DOHH2 (cell line): ENCODE measurements at regions not wholly inside any gene's neighbourhood (a gene's known extent, or its start where the extent isn't known, plus 50 kb on each side); places are given as distances from the start of the nearest gene placed in this dataset.

ENCODE experiments used
- EZH2phosphoT487 ChIP-seq: fragments of 200-600 bp; sonication (generic); IDR thresholded peaks from 2 replicates; pipeline ENCODE4 v1.6.1; 2017; ENCODE audit warnings: borderline replicate concordance, mild to moderate bottlenecking, antibody characterized with exemption, low read length, moderate library complexity, mixed read lengths
- TF ChIP-seq, protein P1 (sequence below): fragments of 200-600 bp; sonication (generic); IDR thresholded peaks from one replicate; pipeline ENCODE4 v1.5.1; 2014; ENCODE audit warnings: antibody characterized with exemption, mild to moderate bottlenecking, low read depth, low read length; ENCODE audit not compliant: poor library complexity, severe bottlenecking

DNA sequence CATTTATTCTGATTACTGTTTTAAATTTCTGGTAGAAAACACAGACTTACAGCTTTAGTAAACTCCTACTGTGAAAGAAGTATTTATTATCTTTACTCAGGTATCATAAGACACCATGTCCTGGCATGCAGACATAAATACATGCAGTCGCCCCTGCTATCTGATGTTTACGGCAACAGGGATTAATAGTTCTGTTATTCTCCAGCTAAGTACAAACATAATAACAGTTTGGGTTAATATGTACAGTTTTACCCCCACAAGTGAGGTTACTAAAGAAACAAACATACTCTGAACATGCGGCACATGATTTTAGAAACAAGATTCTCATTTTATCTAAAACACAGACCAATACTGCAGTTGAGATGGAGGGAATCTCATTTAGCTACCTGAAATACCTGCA lies 170.8 kb downstream of the ABCA8 start:
- TF ChIP-seq, protein P1, sequence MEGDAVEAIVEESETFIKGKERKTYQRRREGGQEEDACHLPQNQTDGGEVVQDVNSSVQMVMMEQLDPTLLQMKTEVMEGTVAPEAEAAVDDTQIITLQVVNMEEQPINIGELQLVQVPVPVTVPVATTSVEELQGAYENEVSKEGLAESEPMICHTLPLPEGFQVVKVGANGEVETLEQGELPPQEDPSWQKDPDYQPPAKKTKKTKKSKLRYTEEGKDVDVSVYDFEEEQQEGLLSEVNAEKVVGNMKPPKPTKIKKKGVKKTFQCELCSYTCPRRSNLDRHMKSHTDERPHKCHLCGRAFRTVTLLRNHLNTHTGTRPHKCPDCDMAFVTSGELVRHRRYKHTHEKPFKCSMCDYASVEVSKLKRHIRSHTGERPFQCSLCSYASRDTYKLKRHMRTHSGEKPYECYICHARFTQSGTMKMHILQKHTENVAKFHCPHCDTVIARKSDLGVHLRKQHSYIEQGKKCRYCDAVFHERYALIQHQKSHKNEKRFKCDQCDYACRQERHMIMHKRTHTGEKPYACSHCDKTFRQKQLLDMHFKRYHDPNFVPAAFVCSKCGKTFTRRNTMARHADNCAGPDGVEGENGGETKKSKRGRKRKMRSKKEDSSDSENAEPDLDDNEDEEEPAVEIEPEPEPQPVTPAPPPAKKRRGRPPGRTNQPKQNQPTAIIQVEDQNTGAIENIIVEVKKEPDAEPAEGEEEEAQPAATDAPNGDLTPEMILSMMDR: no peak
- no peak for TF ChIP-seq EZH2phosphoT487
